HK-2 (cell line): ENCODE measurements at regions not wholly inside any gene's neighbourhood (a gene's known extent, or its start where the extent isn't known, plus 50 kb on each side); places are given as distances from the start of the nearest gene placed in this dataset.
"Not testable (repeated sequence)": the region's sequence is repeated elsewhere in the genome, so short reads cannot be mapped to it uniquely, and the experiment has no call there.

Experiments
- DNase-seq: peaks from one replicate; pipeline ENCODE4 v3.0.0-alpha.2; 2018; ENCODE audit not compliant: unreplicated experiment

DNA sequence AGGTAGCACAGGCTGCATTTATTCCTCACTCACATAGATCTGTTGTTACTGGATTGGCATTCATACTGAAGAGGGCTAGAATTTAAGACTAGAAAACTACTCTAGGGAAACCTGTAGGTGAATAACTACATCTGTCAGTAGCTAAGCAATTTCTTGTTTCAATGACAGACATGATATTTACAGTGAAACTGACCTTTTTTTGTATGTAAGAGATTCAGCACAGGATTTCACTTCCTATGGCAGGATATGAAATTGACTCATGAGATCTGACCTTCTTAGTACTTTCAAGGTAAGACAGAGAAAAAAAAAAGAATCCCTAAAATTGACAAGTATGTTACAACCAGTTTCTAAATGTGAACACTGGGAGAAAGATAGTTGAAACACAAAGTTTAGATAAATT lies 189.8 kb upstream of the SLC16A7 start:
- DNase-seq = no peak

- DNase-seq = no peak
Observed at GRCh38 chr12:59404109-59404650, 191.6 kb upstream of the SLC16A7 start.

GRCh38 chr12:59403259-59403932 lies 192.4 kb upstream of the SLC16A7 start:
- peak; percentile 26 for DNase-seq

DNA sequence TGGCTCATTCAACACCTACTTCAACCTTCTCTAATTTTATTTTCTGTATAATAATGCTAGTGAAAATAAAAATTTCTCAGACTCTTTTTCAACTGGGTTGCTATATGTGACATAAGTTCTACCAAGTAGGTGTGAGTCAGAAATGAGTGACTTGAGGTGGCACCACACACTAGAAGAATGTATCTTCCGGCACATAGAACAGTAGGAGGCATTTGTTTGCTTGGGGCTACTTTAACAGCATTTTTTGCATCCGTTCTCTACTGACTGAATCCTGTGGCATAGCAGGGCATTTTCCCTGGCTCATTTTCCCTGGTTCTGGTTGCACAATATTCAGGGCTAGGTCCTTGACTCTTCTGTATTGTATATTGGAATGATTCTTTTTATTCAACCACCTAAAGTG lies 194.0 kb upstream of the SLC16A7 start:
- DNase-seq = no peak

- no peak for DNase-seq
Observed at GRCh38 chr12:59398164-59398563, 197.7 kb upstream of the SLC16A7 start.

DNA sequence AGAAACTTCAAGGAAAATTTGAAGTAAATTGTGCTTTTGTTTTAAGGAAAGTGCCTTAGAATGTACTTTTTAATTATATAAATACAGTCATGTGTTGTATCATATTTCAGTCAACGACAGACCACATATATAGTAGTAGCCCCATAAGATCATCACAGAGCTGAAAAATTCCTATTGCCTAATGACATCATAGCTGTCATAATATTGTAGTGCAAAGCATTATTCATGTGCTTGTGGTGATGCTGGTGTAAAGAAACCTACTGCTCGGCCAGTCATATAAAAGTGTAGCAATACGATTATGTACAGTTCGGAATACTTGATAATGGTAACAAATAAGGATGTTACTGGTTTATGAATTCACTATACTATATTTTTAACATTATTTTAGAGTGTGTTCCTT lies 198.9 kb upstream of the SLC16A7 start:
- no peak for DNase-seq

DNA sequence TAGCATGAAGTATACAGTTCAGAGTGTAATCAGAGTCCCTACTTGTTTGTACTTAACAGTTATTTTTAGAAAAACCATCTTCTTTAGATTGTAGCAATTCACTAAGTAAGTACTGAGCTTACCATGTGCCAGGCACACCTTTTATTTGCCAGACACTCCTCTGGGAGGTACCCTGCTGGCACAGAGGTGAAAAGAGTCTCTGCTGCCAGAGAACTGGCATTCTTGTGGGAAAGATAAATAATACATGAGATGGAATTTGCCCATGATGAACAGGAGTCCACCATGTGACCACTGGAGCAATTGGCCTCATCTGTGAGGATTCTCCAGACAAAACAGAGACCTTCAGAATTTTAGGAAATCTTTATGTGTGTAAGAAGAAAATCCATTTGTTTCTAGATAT lies 199.3 kb upstream of the SLC16A7 start:
- no peak for DNase-seq

GRCh38 chr12:59395310-59395709 lies 200.5 kb upstream of the SLC16A7 start:
- not testable (repeated sequence) for DNase-seq

- DNase-seq = no peak
Observed at GRCh38 chr12:59393506-59393905, 202.3 kb upstream of the SLC16A7 start.

- DNase-seq = no peak
Observed at GRCh38 chr12:59389968-59390576, 205.8 kb upstream of the SLC16A7 start.

GRCh38 chr12:59388694-59389093 lies 207.1 kb upstream of the SLC16A7 start:
- no peak for DNase-seq

DNA sequence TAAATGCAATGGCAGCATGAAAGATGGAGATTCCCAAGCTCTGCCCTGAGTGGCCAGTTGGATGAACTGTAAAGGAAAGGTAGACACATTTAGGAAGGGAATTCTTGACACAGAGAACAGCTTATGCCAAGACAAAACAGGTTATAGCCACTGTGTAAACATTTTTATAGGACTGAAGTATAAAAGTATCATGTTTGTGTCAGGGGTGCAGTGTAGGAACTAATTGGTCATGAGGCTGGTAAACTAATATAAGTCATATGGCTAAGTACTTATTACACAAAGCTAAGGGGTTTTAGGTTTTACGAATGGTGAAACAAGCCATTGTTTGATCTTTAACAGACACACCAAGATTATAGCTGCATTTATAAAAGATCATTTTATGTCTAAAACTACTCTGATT lies 207.7 kb upstream of the SLC16A7 start:
- DNase-seq = no peak

DNA sequence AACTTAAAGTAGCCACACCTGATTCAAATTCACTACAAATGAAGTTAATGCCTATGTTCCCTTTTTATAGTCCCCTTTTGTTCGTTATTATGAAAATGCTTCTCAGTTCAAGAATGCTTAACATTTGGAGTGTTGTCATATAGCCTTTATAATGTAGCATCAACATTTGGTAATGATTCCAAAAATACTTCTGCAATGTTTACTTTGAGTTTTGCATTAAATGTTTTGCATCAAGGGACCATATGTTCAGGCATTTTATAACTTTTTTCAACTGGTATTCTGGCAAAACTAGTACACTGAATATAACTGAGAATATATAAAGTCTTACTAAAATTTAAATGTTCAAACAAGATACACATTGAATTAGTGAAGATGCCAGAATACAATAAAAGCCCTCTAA lies 209.6 kb upstream of the SLC16A7 start:
- no peak for DNase-seq

DNA sequence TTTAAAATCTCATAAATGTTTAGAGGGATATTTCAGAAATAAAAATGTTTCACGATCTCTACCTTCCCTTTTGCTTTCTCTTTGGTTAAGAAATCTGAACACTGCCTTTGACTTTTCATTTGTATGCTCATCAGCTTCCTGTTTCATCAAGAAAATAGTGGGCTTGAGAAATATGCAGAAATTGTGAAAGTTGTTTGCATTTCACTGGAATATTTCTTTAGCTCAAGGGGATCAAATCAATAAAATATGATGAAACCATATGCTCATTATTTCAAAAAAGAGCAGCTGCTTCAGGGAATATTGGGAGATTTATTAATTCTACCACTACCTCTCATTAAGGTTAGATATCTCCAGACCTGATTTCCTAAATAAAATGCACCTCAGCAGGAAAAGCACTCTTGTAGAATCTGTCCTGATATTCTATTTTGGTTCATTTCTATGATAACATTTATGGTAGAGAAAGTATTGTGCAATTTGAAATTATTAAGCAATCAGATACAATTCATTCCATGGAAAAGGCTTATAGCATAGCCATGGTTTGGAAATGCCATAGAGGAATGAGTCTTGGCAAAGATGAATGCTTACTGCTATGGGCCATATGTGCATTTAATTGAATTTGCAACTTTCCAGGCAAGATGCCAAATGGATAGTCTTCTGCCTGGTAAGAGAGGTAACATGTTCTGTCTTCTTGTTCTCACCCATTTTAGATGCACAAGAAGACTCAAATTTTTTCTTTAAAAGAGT lies 212.6 kb upstream of the SLC16A7 start:
- DNase-seq = no peak

GRCh38 chr12:59382282-59383078 lies 213.3 kb upstream of the SLC16A7 start:
- no peak for DNase-seq

- no peak for DNase-seq
Observed at GRCh38 chr12:59381106-59381505, 214.7 kb upstream of the SLC16A7 start.

DNA sequence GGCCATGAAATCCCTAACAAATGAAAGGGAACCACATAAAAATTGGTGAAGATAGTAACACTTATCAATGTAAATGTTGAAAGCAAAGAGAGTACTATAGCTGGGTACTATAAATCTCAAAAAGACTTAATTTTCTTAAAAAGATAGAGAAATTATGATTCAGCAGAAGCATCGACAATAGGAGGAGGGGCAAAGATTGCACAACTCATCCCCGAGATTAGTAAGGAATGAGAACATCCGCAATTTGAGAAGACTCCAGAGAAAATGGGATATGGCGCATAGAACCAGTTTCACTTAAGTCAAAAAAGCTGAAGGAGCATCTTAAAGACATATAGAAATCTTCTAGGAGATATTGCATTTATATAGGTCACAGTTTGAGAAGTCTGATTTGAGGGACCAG lies 220.2 kb upstream of the SLC16A7 start:
- no peak for DNase-seq

DNA sequence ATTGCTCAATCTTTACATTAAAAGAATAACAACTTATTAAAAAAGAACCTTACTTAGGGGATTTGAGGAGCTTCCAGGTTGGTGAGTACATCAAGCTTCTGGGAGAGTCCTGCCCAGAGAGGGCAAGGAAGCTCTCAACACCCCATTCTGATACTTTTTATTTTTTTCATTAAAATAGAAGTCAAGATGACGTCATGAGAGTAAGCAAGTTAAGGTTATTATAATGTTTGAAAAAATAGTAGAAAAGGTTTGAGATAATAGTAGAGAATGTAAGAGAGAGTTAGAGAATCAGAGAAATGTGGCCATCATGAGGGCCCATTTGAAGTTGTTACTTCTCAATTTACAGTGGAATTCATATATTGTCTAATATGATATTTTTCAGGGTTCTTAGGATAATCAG lies 221.0 kb upstream of the SLC16A7 start:
- DNase-seq = no peak

- no peak for DNase-seq
Observed at GRCh38 chr12:59372956-59373355, 222.9 kb upstream of the SLC16A7 start.

DNA sequence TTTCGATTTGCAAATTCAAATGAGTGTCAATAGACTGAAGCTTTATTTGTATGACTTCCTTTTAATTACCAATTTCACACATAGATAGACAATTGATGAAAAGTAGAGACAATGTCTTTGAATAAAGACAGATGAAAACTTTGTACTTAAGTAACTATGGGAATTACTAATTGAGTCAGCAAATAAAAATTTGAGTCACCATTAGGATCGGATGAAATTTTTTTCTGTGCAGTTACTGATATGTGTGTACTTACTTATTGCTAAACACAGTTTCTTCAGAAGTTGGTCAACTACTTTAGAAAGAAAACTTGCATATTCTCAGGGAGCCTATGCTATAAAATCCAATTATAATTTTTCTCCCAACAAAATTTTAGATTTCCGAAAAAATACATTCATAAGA lies 224.9 kb upstream of the SLC16A7 start:
- no peak for DNase-seq

DNA sequence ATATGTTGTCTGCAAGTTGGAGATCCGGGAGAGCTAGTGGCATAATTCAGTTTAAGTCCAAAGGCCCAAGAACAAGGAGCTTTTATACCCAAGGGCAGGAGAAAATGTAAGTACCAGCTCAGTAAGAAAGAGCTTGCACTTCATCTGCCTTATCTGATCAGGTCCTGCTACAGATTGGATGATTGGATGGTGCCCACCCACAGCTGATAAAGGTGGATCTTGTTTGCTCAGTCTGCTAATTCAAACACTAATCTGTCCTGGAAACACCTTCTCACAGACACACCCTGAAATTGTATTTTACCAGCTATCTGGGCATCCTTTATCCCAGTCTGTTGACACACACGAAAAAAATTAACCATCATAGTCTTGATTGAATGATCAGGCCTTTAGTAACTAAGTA lies 230.7 kb upstream of the SLC16A7 start:
- no peak for DNase-seq

- DNase-seq = no peak
Observed at GRCh38 chr12:59357811-59358210, 238.0 kb upstream of the SLC16A7 start.
